ENCODE measurements at regions not wholly inside any gene's neighbourhood (a gene's known extent, or its start where the extent isn't known, plus 50 kb on each side); places are given as distances from the start of the nearest gene placed in this dataset.
"Not testable (repeated sequence)": the region's sequence is repeated elsewhere in the genome, so short reads cannot be mapped to it uniquely, and the experiment has no call there.

GRCh38 chr13:64088491-64088890 lies 2672.8 kb upstream of the PCDH20 start:
- DNase-seq (ENCODE audit: low spot score) = no peak

- DNase-seq (ENCODE audit: low spot score) = no peak
Observed at GRCh38 chr13:64087624-64088023, 2672.0 kb upstream of the PCDH20 start.

DNA sequence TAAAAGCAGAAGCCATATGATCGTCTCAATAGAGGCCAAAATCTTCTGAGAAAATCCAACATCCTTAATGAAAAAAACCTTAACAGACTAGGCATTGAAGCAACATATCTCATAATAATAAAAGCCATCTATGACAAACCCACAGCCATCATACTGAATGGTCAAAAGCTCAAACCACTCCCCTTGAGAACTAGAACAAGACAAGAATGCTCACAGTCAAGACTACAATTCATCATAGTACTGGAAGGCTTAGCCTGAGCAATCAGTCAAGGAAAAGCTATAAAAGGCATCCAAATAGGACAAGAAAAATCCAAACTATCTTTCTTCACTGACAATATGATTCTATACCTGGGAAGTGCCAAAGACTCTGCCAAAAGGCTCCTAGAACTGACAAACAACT lies 2668.2 kb upstream of the PCDH20 start:
- no peak for DNase-seq (ENCODE audit: low spot score)

DNA sequence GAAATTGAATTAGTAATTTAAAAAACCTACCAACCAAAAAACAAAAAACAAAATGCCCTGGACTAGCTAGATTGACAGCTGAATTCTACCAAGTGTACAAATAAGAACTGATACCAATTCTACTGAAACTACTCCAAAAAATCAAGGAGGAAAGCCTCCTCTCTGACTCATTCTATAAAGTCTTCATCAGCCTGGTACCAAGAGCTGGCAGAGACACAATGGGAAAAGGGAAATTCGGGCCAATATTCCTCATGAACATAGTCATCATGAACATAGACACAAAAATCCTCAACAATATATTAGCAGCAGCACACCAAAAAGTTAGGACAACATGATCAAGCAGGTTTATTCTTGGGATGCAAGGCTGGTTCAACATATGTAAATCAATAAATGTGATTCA lies 2667.7 kb upstream of the PCDH20 start:
- no peak for DNase-seq (ENCODE audit: low spot score)

DNA sequence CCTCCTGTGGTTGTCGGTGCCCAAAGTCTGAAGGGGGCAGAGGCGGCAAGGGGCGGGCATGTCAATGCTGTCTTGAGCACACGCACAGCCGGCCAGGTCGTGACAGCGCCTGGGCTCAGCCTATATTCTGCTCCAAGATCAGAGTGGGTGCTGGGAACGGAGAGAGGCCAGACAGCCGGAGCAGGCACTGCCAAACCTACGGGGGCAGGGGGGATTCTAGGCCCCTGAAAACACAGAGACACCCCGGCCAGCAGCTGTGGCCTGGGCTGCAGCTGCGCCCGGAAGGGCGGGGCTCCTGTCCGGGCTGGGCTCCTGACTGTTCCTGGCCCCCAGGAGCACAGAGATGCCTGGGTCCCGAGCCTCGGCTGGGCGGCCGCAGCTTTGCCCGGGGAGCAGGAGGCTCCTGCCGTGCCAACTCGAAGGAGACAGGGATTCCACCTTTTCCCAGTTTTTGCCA lies 2662.9 kb upstream of the PCDH20 start:
- DNase-seq (ENCODE audit: low spot score) = no peak

- DNase-seq (ENCODE audit: low spot score) = no peak
Observed at GRCh38 chr13:64078025-64078424, 2662.4 kb upstream of the PCDH20 start.

DNA sequence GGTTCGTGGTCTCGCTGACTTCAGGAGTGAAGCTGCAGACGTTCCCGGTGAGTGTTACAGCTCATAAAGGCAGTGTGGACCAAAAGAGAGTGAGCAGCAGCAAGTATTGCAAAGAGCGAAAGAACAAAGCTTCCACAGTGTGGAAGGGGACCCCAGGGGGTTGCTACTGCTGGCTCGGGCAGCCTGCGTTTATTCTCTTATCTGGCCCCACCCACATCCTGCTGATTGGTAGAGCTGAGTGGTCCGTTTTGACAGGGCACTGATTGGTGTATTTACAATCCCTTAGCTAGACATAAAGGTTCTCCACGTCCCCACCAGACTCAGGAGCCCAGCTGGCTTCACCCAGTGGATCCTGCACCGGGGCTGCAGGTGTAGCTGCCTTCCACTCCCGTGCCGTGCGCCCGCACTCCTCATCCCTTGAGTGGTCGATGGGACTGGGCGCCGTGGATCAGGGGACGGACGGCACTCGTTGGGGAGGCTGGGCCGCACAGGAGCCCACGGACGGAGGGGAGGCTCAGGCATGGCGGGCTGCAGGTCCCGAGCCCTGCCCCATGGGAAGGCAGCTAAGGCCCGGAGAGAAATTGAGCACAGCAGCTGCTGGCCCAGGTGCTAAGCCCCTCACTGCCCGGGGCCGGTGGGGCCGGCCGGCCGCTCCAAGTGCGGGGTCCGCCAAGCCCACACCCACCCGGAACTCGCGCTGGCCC lies 2661.6 kb upstream of the PCDH20 start:
- not testable (repeated sequence) for DNase-seq (ENCODE audit: low spot score)

GRCh38 chr13:64075543-64076271 lies 2660.1 kb upstream of the PCDH20 start:
- no peak for DNase-seq (ENCODE audit: low spot score)

DNA sequence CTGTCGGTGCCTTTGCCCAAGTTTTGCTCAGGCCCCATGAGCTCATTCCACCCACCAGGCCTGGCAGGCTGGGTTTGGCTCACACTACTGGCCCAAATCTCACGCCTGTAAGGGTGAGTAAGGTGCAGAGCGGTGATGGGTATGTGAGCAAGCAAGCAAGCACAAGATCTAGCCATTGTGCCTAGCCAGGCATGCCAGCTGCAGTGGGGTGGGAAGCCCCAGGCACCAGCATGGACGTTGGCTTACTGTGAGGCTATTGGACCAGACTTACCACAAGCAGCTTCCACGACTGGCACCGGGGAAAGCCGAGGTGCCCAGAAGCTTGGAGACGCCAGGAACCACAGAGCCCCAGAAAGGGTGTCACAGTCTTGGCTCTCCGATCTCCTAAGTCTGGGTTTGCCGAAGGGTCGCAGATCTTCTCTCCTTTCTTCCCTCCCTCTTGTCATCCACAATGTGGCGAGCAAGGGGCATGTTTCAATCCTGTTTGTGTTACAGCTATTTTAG lies 2659.4 kb upstream of the PCDH20 start:
- DNase-seq (ENCODE audit: low spot score) = no peak

GRCh38 chr13:64073203-64073602 lies 2657.6 kb upstream of the PCDH20 start:
- no peak for DNase-seq (ENCODE audit: low spot score)

- no peak for DNase-seq (ENCODE audit: low spot score)
Observed at GRCh38 chr13:64071352-64071751, 2655.7 kb upstream of the PCDH20 start.

- DNase-seq (ENCODE audit: low spot score) = no peak
Observed at GRCh38 chr13:64069892-64070291, 2654.2 kb upstream of the PCDH20 start.

DNA sequence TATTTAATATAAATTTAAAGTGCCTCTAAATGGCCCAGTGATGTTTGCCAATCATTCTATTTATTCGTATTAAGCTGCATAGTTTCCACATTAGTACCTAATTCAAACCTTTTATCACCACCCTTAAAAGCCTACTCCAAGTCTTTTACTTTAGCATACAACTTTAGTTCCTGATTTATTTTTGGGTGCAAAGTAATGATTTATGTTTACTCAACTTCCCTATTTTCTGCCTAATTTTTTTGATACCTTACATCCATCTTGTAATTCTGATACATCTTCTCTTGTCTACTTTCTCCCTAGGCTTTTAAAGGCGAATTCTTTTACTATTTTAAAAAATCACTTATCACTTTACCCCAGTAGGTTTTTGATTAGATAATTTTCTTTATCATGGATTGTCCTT lies 2651.1 kb upstream of the PCDH20 start:
- DNase-seq (ENCODE audit: low spot score) = no peak

DNA sequence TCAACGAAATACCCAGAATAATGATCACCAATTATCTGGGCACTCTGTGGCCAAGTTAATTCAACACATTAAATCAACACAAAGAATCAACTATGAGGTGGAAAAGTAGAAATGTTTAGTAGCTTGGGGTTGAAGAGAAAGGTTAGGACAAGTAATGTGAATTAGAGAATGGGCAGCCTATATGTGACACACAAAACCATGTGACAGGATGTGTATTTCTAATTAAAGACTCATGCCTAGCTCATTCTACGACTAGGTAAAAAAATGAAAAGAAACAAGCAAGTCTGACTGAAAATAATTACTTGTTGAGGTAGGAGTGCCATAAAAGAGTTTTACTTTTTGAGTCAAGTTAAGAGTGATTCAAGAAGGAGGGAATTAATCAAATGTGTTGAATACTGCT lies 2646.0 kb upstream of the PCDH20 start:
- no peak for DNase-seq (ENCODE audit: low spot score)

GRCh38 chr13:64057372-64058020 lies 2641.8 kb upstream of the PCDH20 start:
- no peak for DNase-seq (ENCODE audit: low spot score)

DNA sequence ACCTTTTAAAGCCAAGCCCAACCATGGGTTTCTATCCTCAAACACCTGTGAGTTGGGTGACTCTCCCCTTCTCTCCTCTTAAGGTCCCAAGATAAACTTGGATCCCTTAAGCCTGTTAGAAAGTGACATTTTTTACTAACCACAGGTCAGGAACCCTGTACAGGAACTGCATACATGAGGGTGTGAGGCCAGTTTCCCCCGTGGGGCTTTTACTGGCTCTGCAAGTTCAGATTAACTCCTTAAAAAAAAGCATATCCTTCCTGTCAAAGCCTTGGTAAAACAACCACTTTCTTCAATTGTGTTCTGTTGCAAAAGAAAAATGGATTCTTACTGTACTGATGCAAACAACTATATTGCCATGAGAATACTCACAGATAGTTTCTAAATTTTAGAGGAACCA lies 2638.7 kb upstream of the PCDH20 start:
- no peak for DNase-seq (ENCODE audit: low spot score)

DNA sequence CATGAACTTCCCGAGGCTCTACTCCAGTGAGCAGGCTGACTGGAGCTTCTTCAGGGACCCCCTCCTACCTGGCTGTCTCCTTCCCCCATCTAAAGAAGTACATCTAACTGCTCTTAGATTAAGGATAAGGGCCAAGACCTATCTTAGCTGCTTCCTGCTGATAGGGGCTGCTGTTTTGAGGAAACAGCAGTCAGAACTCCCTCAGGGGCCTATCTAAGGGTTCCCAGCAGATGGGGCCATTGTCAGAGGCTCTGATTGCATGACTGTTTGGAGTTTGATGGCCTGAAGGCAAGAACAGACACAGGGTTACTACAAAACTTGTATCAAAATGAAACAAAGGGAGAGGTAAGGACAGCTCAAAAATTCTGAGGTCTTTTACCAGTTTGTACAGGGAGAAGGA lies 2636.9 kb upstream of the PCDH20 start:
- DNase-seq (ENCODE audit: low spot score) = no peak

DNA sequence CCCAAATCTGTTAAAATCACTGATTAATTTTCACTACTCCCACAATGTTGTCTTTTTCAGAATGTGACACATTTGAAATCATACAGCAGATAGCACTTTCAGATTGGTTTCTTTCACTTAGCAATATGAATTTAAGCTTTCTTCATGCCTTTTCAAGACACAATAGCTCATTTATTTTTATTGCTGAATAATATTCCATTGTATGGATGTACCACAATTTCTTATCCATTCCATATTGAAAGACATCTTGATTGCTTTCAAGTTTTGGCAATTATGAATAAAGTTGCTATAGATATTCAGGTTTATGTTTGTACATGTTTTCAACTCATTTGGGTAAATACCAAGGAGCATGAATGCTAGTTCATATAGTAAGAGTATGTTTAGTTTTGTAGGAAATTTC lies 2635.6 kb upstream of the PCDH20 start:
- no peak for DNase-seq (ENCODE audit: low spot score)

GRCh38 chr13:64041296-64041695 lies 2625.6 kb upstream of the PCDH20 start:
- no peak for DNase-seq (ENCODE audit: low spot score)

DNA sequence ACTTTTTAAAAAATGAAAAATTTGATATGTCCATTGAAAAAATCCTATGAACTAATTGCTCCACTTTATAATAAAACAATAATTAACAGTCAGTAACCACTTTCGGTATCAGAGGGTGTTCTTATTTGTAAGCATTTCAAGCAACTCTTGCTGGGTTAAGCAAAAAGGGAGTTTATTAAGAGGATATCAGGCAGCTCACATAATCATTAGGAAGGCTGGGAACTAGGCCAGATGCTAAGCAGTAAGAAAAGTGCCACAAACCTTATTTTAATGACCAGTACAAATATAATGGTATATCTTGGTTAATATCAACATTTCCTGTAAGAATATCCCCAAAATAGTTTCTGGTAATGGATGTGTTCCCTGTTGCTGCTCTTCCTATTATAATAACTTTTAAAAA lies 2618.3 kb upstream of the PCDH20 start:
- no peak for DNase-seq (ENCODE audit: low spot score)

- DNase-seq (ENCODE audit: low spot score) = no peak
Observed at GRCh38 chr13:64029343-64030093, 2613.9 kb upstream of the PCDH20 start.

GRCh38 chr13:64028551-64028950 lies 2612.9 kb upstream of the PCDH20 start:
- DNase-seq (ENCODE audit: low spot score) = no peak

Data from SK-N-DZ (cell line).